Testis (tissue), 2 donors: ENCODE measurements at regions not wholly inside any gene's neighbourhood (a gene's known extent, or its start where the extent isn't known, plus 50 kb on each side); places are given as distances from the start of the nearest gene placed in this dataset.

Experiments used
- CTCF ChIP-seq, 3 experiments: fragments of 450-650 bp in 2 of 3; fragments of 200-600 bp in 1 of 3; sonication (generic) in 1 of 3; IDR thresholded peaks; one replicate each; pipeline ENCODE4 v1.5.1; 2016 to 2019; ENCODE audit warnings: antibody characterized with exemption in 3 of 3, mild to moderate bottlenecking in 2 of 3, moderate library complexity in 1 of 3
- POLR2A ChIP-seq: fragments of 450-650 bp; IDR thresholded peaks from one replicate; pipeline ENCODE4 v1.6.1; 2017; ENCODE audit warnings: antibody characterized with exemption, mild to moderate bottlenecking, moderate library complexity

GRCh38 chr5:87191645-87192044 is 76.0 kb upstream of the RASA1 start:
- no peak for TF ChIP-seq POLR2A
- TF ChIP-seq CTCF (IDR thresholded peaks at IDR 0.05): no peak
